Body of pancreas (tissue), 4 donors: ENCODE measurements at regions not wholly inside any gene's neighbourhood (a gene's known extent, or its start where the extent isn't known, plus 50 kb on each side); places are given as distances from the start of the nearest gene placed in this dataset.

Source experiments
- ATAC-seq: fragments of 150-250 bp; one replicate; pipeline ENCODE4 v1.9.1; 2016
- DNase-seq, 4 donors: peaks; one replicate each; pipeline ENCODE4 v3.0.0-alpha.2; 2019
- H3K27ac ChIP-seq, 4 donors: fragments of 200-600 bp; sonication (generic); 1 replicate in 3 of 4; 2 replicates in 1 of 4; pipeline versions ENCODE4 v1.5.1 to v1.6.1; 2016 to 2019; ENCODE audit warnings: mild to moderate bottlenecking in 1 of 4, mixed read lengths in 1 of 4, moderate library complexity in 1 of 4
- H3K27me3 ChIP-seq, 2 donors: fragments of 200-600 bp; sonication (generic); one replicate each; pipeline ENCODE4 v1.6.0; 2016; ENCODE audit warnings: mild to moderate bottlenecking in 1 of 2
- H3K36me3 ChIP-seq, 2 donors: fragments of 200-600 bp; sonication (generic); replicated peaks in 1 of 2; 2 replicates each; pipeline ENCODE4 v1.5.1; 2016; ENCODE audit warnings: low read depth in 2 of 2; ENCODE audit not compliant: insufficient read depth in 1 of 2
- H3K4me1 ChIP-seq: fragments of 200-600 bp; sonication (generic); one replicate; pipeline ENCODE4 v1.6.0; 2016
- H3K4me3 ChIP-seq, 2 donors: fragments of 200-600 bp; sonication (generic); 1 replicate in 1 of 2; 2 replicates in 1 of 2; pipeline ENCODE4 v1.5.1; 2016 to 2019
- H3K9me3 ChIP-seq, 3 donors: fragments of 200-600 bp; sonication (generic); 1 replicate in 2 of 3; 2 replicates in 1 of 3; pipeline ENCODE4 v1.5.1; 2016
- POLR2A ChIP-seq, 3 donors: fragments of 450-650 bp; IDR thresholded peaks; one replicate each; pipeline ENCODE4 v1.6.1; 2016; ENCODE audit warnings: antibody characterized with exemption in 3 of 3, mild to moderate bottlenecking in 2 of 3
- WGBS, 2 donors: methylation state at CpG; one replicate each; pipeline ENCODE4 v1.1.5; 2017; 5-methylcytosine and 5-hydroxymethylcytosine counted together
- intact Hi-C: fragments of 100-400 bp; cut with DNase I; formaldehyde crosslinking; loops from one replicate; pipeline ENCODE4 v1.15.1; 2023
- TF ChIP-seq, protein P1 (sequence below), 7 experiments: fragments of 450-650 bp in 4 of 7; fragments of 200-600 bp in 3 of 7; sonication (generic) in 3 of 7; IDR thresholded peaks; one replicate each; pipeline ENCODE4 v1.5.1; 2016 to 2019; ENCODE audit warnings: antibody characterized with exemption in 7 of 7

GRCh38 chr2:17166506-17166905 is 351.7 kb downstream of the RAD51AP2 start:
- Histone ChIP-seq H3K9me3 (no peaks in the 10 kb centered on the region), H3K27ac (no peak overlapping the region), H3K27me3 (no peaks in the 10 kb centered on the region), H3K36me3 (no peaks in the 10 kb centered on the region), H3K4me3 (no peak overlapping the region), H3K4me1 (no peaks in the 10 kb centered on the region)
- ATAC-seq (no peak), DNase-seq (peak in 2 of 4 donors; percentile 8 to 17)
- TF ChIP-seq POLR2A (IDR thresholded peaks at IDR 0.05), result no peak
- TF ChIP-seq, protein P1, sequence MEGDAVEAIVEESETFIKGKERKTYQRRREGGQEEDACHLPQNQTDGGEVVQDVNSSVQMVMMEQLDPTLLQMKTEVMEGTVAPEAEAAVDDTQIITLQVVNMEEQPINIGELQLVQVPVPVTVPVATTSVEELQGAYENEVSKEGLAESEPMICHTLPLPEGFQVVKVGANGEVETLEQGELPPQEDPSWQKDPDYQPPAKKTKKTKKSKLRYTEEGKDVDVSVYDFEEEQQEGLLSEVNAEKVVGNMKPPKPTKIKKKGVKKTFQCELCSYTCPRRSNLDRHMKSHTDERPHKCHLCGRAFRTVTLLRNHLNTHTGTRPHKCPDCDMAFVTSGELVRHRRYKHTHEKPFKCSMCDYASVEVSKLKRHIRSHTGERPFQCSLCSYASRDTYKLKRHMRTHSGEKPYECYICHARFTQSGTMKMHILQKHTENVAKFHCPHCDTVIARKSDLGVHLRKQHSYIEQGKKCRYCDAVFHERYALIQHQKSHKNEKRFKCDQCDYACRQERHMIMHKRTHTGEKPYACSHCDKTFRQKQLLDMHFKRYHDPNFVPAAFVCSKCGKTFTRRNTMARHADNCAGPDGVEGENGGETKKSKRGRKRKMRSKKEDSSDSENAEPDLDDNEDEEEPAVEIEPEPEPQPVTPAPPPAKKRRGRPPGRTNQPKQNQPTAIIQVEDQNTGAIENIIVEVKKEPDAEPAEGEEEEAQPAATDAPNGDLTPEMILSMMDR (IDR thresholded peaks at IDR 0.05), result no peak
- WGBS, 2 donors, result 46 to 68% methylated on average over 4 of the region's 4 CpGs
- intact Hi-C loops, result no loop called here

DNA sequence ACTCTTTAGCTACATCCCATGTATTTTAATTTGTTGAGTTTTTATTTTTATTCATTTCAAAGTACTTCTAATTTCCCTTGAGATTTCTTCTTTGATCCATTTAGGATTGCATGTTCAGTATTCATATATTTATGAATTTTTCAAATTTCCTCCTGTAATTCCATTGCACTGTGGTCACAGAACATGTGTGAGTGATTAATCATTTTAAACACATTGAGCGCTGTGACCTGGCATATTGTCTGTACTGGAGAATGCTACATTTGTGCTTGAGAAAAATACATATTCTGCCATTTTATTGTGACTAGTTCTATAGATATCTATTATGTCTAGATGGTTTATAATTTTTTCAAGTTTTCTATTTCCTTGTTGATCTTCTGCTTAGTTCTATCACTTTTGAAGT is 353.7 kb downstream of the RAD51AP2 start:
- WGBS, 2 donors, result 69 to 74% methylated on average over 1 of the region's 1 CpG
- H3K9me3 ChIP-seq, result no peaks in the 10 kb centered on the region
- TF ChIP-seq, protein P1 (IDR thresholded peaks at IDR 0.05), result no peak
- no peak for TF ChIP-seq POLR2A (IDR thresholded peaks at IDR 0.05)
- DNase-seq (no peak), ATAC-seq (no peak)
- intact Hi-C loops, result no loop called here
- no peaks in the 10 kb centered on the region for H3K36me3 ChIP-seq
- H3K27ac ChIP-seq, result no peak overlapping the region
- H3K4me1 ChIP-seq, result no peaks in the 10 kb centered on the region
- no peak overlapping the region for H3K4me3 ChIP-seq
- H3K27me3 ChIP-seq, result no peaks in the 10 kb centered on the region

- TF ChIP-seq, protein P1 (IDR thresholded peaks at IDR 0.05), result no peak
- no peak for TF ChIP-seq POLR2A (IDR thresholded peaks at IDR 0.05)
These were observed 354.6 kb downstream of the RAD51AP2 start for GRCh38 chr2:17163638-17164037.

GRCh38 chr2:17162713-17163112 is 355.5 kb downstream of the RAD51AP2 start:
- DNase-seq (no peak), ATAC-seq (no peak)
- Histone ChIP-seq H3K4me1 (no peaks in the 10 kb centered on the region), H3K9me3 (no peaks in the 10 kb centered on the region), H3K27me3 (no peaks in the 10 kb centered on the region), H3K4me3 (no peak overlapping the region), H3K36me3 (no peaks in the 10 kb centered on the region), H3K27ac (no peak overlapping the region)
- intact Hi-C loops, result no loop called here
- TF ChIP-seq, protein P1 (IDR thresholded peaks at IDR 0.05), result no peak
- TF ChIP-seq POLR2A (IDR thresholded peaks at IDR 0.05), result no peak
- 36 to 40% methylated on average over 2 of the region's 2 CpGs for WGBS, 2 donors

More at GRCh38 chr2:17163638-17164037, 354.6 kb downstream of the RAD51AP2 start:
- H3K9me3 ChIP-seq, result no peaks in the 10 kb centered on the region
- H3K36me3 ChIP-seq, result no peaks in the 10 kb centered on the region
- H3K4me3 ChIP-seq, result no peak overlapping the region
- ATAC-seq (no peak), DNase-seq (no peak)
- H3K4me1 ChIP-seq, result no peaks in the 10 kb centered on the region
- no peak overlapping the region for H3K27ac ChIP-seq
- WGBS, 2 donors, result 44 to 53% methylated on average over 2 of the region's 2 CpGs
- H3K27me3 ChIP-seq, result no peaks in the 10 kb centered on the region
- intact Hi-C loops, result no loop called here

GRCh38 chr2:17160594-17160993 is 357.6 kb downstream of the RAD51AP2 start:
- 67 to 69% methylated on average over 1 of the region's 1 CpG for WGBS, 2 donors
- TF ChIP-seq, protein P1 (IDR thresholded peaks at IDR 0.05), result no peak
- TF ChIP-seq POLR2A (IDR thresholded peaks at IDR 0.05), result no peak
- no peak overlapping the region for H3K27ac ChIP-seq
- H3K9me3 ChIP-seq, result no peaks in the 10 kb centered on the region
- no peaks in the 10 kb centered on the region for H3K4me1 ChIP-seq
- ATAC-seq (no peak), DNase-seq (no peak)
- intact Hi-C loops, result no loop called here
- no peaks in the 10 kb centered on the region for H3K27me3 ChIP-seq
- no peak overlapping the region for H3K4me3 ChIP-seq
- H3K36me3 ChIP-seq, result no peaks in the 10 kb centered on the region
